AG08395 (cell line): ENCODE measurements at regions not wholly inside any gene's neighbourhood (a gene's known extent, or its start where the extent isn't known, plus 50 kb on each side); places are given as distances from the start of the nearest gene placed in this dataset.

Experiments used
- DNase-seq: peaks from one replicate; pipeline ENCODE4 v3.0.0; 2012; ENCODE audit warnings: mixed read lengths, low spot score

DNA sequence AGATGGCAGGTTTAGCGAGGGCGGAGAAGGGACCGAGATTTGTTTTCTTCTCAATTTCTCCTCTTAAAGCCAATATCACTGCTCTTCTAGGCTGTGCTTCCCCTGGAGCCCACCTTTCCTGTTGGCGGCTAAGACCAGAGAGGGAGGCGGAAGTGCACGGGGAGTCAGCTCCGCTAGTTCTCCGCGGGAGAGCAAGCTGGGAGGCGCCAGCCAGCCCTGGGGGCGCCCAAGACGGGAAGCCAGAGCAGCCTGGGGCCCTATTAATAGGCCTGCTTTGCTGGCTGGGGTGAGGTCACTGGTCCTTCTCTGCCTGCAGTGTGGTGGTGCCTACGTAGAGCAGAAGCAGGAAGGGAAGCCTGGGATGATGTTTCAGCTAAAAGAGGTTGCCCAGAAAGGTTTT is 61.6 kb downstream of the LSM5 start:
- DNase-seq = no peak

DNA sequence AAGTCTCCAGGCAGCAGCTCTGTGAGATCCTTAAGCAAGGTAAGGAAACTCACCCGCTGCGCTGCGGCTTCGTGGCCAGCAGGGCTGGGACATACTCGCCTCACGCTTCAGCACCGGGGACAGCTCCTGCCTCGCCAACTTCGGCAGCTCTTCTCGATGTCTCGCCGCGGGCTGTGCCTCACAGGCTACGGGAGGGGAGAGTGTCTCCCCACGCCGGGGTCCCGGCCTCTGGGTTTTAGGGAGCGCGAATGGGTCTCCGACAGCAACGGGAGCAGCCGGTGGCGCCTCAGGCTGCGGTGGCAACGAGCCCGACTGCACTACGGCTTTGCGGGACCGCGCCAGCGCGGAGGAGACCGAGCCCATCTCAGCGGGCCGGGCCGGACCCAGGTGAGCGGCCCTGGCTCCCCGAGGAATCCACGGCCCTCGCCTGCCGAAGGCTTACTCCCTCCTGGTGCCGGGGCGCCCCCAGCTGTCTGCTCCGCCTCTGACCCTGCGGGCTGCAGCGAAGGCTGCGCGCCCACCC is 62.4 kb downstream of the LSM5 start:
- peak; percentile 70 for DNase-seq

GRCh38 chr7:32416846-32417245 is 73.3 kb downstream of the LSM5 start:
- DNase-seq = no peak

GRCh38 chr7:32415936-32416335 is 74.2 kb downstream of the LSM5 start:
- DNase-seq = no peak

DNA sequence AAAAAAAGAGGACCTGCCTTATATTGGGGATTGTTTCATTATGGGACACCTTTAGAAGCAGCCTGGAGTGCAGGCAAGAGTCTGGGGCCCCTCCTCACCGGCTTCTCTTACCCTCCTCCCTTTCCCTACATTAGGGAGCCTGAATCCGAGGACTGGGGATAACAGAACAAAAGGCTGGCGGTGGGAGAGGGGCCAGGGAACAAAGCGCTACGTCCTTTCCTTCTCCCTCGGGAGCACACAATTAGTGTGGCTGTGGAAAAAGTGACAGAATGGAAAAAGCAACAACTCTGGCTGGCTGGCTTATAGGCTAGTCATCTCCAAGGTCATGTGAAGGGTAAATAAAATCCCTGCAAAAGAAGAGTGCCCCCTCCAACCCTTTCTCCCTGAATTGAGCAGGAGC is 74.7 kb downstream of the LSM5 start:
- no peak for DNase-seq

DNA sequence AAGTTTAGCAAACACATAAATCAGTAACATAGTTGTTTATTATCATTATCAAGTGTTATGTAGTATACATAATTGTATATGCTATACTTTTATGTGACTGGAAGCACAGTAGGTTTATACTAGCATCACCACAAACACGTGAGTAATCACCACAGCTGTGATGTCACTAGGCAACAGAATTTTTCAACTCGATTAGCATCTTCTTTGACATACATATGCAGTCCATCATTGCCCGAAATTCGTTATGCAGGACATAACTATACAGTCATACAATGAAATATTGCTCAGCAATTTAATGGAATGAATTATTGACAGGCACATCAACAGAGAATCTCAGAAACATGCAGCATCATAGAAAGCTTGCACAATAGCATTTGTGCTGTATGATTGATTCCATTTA is 77.7 kb downstream of the LSM5 start:
- no peak for DNase-seq

- no peak for DNase-seq
These were observed 79.6 kb downstream of the LSM5 start for GRCh38 chr7:32410545-32410944.

GRCh38 chr7:32406386-32406785 is 83.8 kb downstream of the LSM5 start:
- no peak for DNase-seq

GRCh38 chr7:32403463-32404229 is 86.5 kb downstream of the LSM5 start:
- DNase-seq = no peak

GRCh38 chr7:32400676-32401075 is 89.5 kb downstream of the LSM5 start:
- no peak for DNase-seq

DNA sequence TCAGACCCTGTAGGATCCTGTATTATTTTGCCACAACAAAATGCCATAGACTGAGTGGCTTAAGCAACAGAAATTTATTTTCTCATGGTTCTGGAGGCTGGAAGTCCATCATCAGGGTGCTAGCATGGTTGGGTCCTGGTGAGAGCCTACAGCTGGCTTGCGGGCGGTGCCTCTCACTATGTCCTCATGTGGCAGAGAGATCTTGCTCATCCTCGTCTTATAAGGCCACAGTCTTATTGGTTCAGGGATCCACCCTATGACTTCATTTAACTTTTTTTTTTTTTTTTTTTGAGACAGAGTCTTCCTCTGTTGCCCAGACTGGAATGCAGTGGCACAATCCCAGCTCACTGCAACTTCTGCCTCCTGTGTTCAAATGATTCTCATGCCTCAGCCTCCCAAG is 90.9 kb downstream of the LSM5 start:
- DNase-seq = no peak

DNA sequence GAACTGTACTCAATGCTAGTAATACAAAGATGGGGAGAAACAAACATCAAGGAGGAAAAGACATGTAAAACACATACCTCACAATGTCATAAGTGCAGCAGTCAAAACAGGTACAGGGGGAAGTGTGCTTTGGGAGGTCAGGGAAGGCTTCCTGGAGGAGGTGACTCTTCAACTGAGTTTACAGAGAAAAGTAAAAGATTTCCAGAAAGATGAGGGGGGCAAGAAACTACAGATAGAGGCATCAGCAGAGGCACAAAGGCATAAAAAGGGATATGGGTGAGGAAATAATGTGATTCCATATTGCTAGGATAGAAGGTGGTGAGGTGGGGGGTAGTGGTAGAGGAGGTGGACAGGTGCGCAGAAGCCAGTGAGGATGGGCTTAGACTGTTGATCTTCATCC is 95.0 kb downstream of the LSM5 start:
- DNase-seq = no peak

DNA sequence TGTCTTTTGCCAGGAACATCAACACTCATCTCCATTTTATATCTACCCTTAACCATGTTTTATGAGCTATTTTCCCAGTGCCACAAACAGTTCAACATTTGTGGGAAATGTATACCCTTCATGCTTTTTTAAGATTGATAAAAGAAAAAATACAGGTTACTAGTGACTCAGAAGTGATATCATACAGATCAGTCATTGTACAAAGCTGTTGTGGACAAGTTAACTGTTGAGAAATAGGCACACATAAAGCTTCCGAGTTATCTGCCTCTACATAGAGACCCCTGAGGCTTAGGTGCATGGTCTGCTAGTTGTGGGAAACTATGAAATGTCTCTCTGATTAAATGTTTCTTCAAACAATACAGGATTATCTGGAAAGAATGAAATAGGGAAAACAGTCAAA is 96.3 kb downstream of the LSM5 start:
- no peak for DNase-seq

DNA sequence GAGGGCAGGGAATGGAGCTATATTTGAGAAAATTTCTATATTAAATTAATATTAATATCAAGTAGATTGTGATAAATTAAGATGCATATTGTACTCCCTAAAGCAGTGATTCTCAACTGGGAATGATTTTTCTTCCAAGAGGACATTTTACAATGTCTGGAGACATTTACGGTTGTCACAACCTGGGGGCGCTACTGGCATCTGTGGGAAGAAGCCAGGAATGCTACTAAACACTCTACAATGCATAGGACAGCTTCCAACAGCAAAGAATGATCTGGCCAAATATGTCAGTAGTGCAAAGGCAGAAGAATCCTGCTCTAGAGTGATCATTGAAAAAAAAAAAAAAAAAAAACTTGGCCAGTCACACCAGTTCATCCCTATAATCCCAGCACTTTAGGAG is 100.0 kb downstream of the LSM5 start:
- DNase-seq = no peak

- no peak for DNase-seq
These were observed 104.7 kb downstream of the LSM5 start for GRCh38 chr7:32385316-32385956.

DNA sequence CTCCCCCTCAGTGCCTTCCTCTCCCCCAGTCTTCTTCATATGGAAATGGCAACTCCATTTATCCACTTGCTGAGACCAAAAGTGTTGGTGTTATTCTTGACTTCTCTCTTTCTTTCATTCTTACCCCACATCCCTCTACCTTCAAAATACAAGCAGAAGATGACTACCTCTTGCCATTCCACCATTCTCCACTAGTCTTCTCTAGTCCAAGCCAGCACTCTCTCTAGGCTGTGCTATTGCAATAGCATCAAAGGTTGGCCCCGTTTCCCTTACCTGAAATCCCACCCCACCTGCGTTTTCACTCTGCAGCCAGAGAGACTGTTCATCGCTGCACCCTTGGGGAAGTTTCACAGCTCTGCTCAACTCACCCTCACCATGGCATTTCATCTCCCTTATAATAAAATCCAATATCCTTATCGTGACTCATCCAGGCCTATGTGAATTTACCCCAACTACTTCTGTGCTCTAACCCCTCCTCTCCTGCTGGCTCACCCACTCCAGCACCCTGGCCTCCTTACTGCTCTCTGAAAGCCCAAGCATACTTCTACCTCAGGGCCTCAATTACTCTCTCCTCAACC is 109.1 kb downstream of the LSM5 start:
- DNase-seq = no peak

GRCh38 chr7:32379510-32380112 is 110.6 kb downstream of the LSM5 start:
- DNase-seq = no peak

- DNase-seq = no peak
These were observed 111.2 kb downstream of the LSM5 start for GRCh38 chr7:32378988-32379387.

GRCh38 chr7:32364581-32364980 is 125.6 kb downstream of the LSM5 start:
- DNase-seq = no peak

GRCh38 chr7:32360127-32360526 is 130.1 kb downstream of the LSM5 start:
- DNase-seq = no peak

DNA sequence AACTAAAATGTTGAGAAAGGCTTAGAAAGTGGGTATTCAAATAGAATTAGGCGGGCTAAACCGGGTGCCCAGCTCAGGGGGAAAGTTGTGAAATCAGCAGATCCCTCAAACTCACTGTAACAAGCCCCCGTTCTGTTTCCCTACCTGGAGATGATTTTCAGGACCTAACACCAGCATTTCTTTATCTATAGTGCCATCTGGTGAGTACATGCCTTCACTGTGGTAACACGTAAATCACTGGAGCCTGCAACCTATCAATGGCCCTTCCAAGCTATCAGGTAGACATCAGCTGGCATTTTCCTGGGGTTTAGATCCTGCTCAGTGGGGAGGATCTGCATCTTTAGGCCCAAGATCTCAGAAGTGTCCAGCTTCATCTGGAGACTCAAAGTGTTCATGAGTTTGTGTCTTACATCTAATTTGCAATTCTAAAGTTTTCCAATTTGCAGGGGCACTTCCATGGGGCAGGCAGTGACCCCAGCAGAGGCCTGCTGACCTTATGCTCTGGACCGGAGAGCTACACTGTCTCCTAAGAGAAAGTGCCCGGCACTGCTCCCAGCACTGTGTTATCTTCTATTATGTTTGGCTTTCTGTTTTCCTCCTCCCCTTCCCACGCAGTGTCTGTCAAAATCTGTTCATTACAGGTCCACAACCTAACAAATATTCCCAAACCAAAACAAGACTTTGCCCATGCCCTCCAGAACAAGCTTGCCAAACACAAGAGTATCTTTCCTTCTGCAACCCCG is 132.5 kb downstream of the LSM5 start:
- no peak for DNase-seq

DNA sequence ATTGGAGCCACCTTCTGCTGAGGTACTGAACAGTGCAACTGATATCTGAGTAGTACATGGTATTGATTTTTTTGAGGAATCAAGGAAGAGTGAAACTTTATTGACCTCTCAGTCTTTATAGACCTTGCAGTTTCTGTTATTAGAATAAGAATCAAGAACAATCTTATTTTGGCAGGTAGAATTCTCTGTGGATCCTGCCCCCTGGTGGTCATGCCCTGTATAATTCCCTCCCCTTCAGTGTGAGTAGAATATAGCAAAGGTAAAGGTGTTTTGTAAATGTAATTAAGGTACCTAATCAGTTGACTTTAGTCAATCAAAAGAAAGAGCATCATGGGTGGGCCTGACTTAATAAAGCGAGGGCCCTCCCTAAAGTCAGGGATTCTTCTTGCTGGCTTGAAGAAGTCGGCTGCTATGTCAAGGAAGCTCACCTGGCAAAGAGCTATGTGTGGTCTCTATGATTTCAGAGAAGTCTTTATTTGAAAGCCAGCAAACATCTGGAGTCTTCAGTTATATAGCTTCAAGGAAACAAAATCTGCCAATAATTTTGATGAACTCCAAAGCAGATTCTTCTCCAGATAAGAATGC is 142.8 kb downstream of the LSM5 start:
- peak; percentile 22 for DNase-seq
